A549 (cell line): ENCODE measurements at regions not wholly inside any gene's neighbourhood (a gene's known extent, or its start where the extent isn't known, plus 50 kb on each side); places are given as distances from the start of the nearest gene placed in this dataset.

ENCODE experiments used
- ATAC-seq, 2 experiments: fragments of 200-7000 bp in 1 of 2; fragments of >200 bp in 1 of 2; cut with Nextera tagmentation in 1 of 2; cut with Tn5 transposase in 1 of 2; 3 replicates each; pipeline versions ENCODE4 v1.8.0 to v1.9.1; 2018 to 2020; ENCODE audit warnings: mild to moderate bottlenecking in 1 of 2, moderate library complexity in 1 of 2
- CTCF ChIA-PET: fragments of 300-600 bp; sonication (Branson Sonifier 250); formaldehyde crosslinking; extraction: SDS; loops from one replicate; lab custom pipeline; 2021; ENCODE audit warnings: antibody characterized with exemption, inconsistent platforms; lab: Yijun Ruan, JAX
- POLR2A ChIA-PET: fragments of 350-600 bp; formaldehyde crosslinking; extraction: SDS; loops from one replicate; lab custom pipeline; 2021; ENCODE audit warnings: antibody characterized with exemption, inconsistent platforms; lab: Yijun Ruan, JAX
- DNase-seq, 2 experiments: peaks; one replicate each; pipeline versions ENCODE4 v3.0.0 to v3.0.0-alpha.2; 2011 to 2016; ENCODE audit warnings: low read depth in 1 of 2, low spot score in 1 of 2
- FAIRE-seq: peaks from 2 replicates; lab custom pipeline; 2011; peaks lifted over from hg19 to GRCh38; lab: Jason Lieb, UNC
- H3K27ac ChIP-seq, 2 experiments: fragments of >200 bp; sonication (Bioruptor Twin); formaldehyde crosslinking; 3 replicates each; pipeline ENCODE4 v1.5.1; 2016 to 2017
- H3K4me1 ChIP-seq: fragments of >200 bp; sonication (Bioruptor Twin); formaldehyde crosslinking; 3 replicates; pipeline ENCODE4 v1.6.1; 2016
- H3K4me2 ChIP-seq: fragments of >200 bp; sonication (Bioruptor Twin); formaldehyde crosslinking; 3 replicates; pipeline ENCODE4 v1.6.1; 2016
- H3K4me3 ChIP-seq: fragments of >200 bp; sonication (Bioruptor Twin); formaldehyde crosslinking; 3 replicates; pipeline ENCODE4 v1.5.1; 2016
- H3K9me3 ChIP-seq: fragments of >200 bp; sonication (Bioruptor Twin); formaldehyde crosslinking; 3 replicates; pipeline ENCODE4 v1.6.1; 2016
- CBX2 ChIP-seq: fragments of 200-600 bp; sonication (generic); IDR thresholded peaks from 2 replicates; pipeline ENCODE4 v1.6.1; 2016; ENCODE audit warnings: low read depth, mild to moderate bottlenecking, borderline replicate concordance
- EHF ChIP-seq: fragments of 250-450 bp; sonication (Bioruptor Pico); IDR thresholded peaks from 2 replicates; pipeline ENCODE4 v1.5.0; 2020; ENCODE audit warnings: mild to moderate bottlenecking
- ESRRA ChIP-seq: fragments of 150-350 bp; IDR thresholded peaks from 2 replicates; pipeline ENCODE4 v1.6.1; 2014; ENCODE audit warnings: mild to moderate bottlenecking, low read length, borderline replicate concordance
- FOSB ChIP-seq: fragments of 250-450 bp; sonication (Bioruptor Pico); IDR thresholded peaks from 2 replicates; pipeline ENCODE4 v1.5.0; 2020; ENCODE audit warnings: mild to moderate bottlenecking, moderate library complexity
- FOSL2 ChIP-seq, 2 experiments: fragments of 450-650 bp in 1 of 2; fragments of >200 bp in 1 of 2; sonication (Bioruptor Twin) in 1 of 2; formaldehyde crosslinking; IDR thresholded peaks; 2 replicates each; pipeline versions ENCODE4 v1.5.0 to v1.6.1; 2016 to 2020; ENCODE audit warnings: mild to moderate bottlenecking in 1 of 2, moderate library complexity in 1 of 2
- FOXS1 ChIP-seq: fragments of 250-450 bp; sonication (Bioruptor Pico); IDR thresholded peaks from 2 replicates; pipeline ENCODE4 v1.5.0; 2020; ENCODE audit warnings: mild to moderate bottlenecking, moderate library complexity
- GATA3 ChIP-seq: IDR thresholded peaks from 2 replicates; pipeline ENCODE4 v1.6.1; 2012; ENCODE audit warnings: borderline replicate concordance
- HOXA7 ChIP-seq: fragments of 250-450 bp; sonication (Bioruptor Pico); IDR thresholded peaks from 2 replicates; pipeline ENCODE4 v1.5.0; 2020; ENCODE audit warnings: mild to moderate bottlenecking, moderate library complexity
- KDM1A ChIP-seq: fragments of 200-600 bp; sonication (generic); IDR thresholded peaks from 2 replicates; pipeline ENCODE4 v1.6.1; 2016; ENCODE audit warnings: low read depth, mild to moderate bottlenecking
- MAFK ChIP-seq: fragments of 450-650 bp; IDR thresholded peaks from 2 replicates; pipeline ENCODE4 v1.6.1; 2014; ENCODE audit not compliant: partially characterized antibody
- MAZ ChIP-seq: fragments of 150-350 bp; IDR thresholded peaks from 2 replicates; pipeline ENCODE4 v1.6.1; 2014; ENCODE audit warnings: antibody characterized with exemption, low read depth, low read length, borderline replicate concordance
- NFE2L2 ChIP-seq: fragments of 150-350 bp; conservative IDR thresholded peaks from 2 replicates; pipeline ENCODE4 v1.6.1; 2014; ENCODE audit warnings: low read length
- NPAS2 ChIP-seq: fragments of 250-450 bp; sonication (Bioruptor Pico); IDR thresholded peaks from 2 replicates; pipeline ENCODE4 v1.8.0; 2022; ENCODE audit warnings: mild to moderate bottlenecking, moderate library complexity, borderline replicate concordance
- NR3C1 ChIP-seq: fragments of >200 bp; sonication (Bioruptor Twin); formaldehyde crosslinking; IDR thresholded peaks from 3 replicates; pipeline ENCODE4 v1.6.1; 2017
- PBX3 ChIP-seq: IDR thresholded peaks from 2 replicates; pipeline ENCODE4 v1.6.1; 2012
- POLR2AphosphoS2 ChIP-seq: conservative IDR thresholded peaks from 2 replicates; pipeline ENCODE4 v1.6.1; 2012; ENCODE audit warnings: low read length, improper control_type of control experiment, inconsistent platforms
- RARB ChIP-seq: fragments of 250-450 bp; sonication (Bioruptor Pico); IDR thresholded peaks from 2 replicates; pipeline ENCODE4 v1.8.0; 2021; ENCODE audit warnings: mild to moderate bottlenecking, moderate library complexity
- RFX5 ChIP-seq: fragments of 450-650 bp; IDR thresholded peaks from 2 replicates; pipeline ENCODE4 v1.7.1; 2014; ENCODE audit warnings: antibody characterized with exemption, mild to moderate bottlenecking, moderate library complexity
- SREBF2 ChIP-seq: fragments of 450-650 bp; IDR thresholded peaks from 2 replicates; pipeline ENCODE4 v1.6.1; 2014; ENCODE audit warnings: mild to moderate bottlenecking, moderate library complexity
- TFCP2L1 ChIP-seq: fragments of 250-450 bp; sonication (Bioruptor Pico); IDR thresholded peaks from 2 replicates; pipeline ENCODE4 v1.5.0; 2021; ENCODE audit warnings: mild to moderate bottlenecking
- TP53 ChIP-seq: fragments of 250-450 bp; sonication (Bioruptor Pico); IDR thresholded peaks from 2 replicates; pipeline ENCODE4 v1.5.0; 2021; ENCODE audit warnings: mild to moderate bottlenecking, moderate library complexity
- ZC3H11A ChIP-seq: fragments of 450-650 bp; IDR thresholded peaks from 2 replicates; pipeline ENCODE4 v1.6.1; 2014; ENCODE audit warnings: antibody characterized with exemption, mild to moderate bottlenecking
- WGBS: methylation state at CpG from one replicate; pipeline ENCODE4 v1.1.6; 2017; ENCODE audit errors: missing lambda C conversion rate; 5-methylcytosine and 5-hydroxymethylcytosine counted together
- TF ChIP-seq, protein P1 (sequence below): fragments of 150-350 bp; IDR thresholded peaks from 2 replicates; pipeline ENCODE4 v1.6.1; 2014; ENCODE audit warnings: low read depth, mild to moderate bottlenecking, low read length

DNA sequence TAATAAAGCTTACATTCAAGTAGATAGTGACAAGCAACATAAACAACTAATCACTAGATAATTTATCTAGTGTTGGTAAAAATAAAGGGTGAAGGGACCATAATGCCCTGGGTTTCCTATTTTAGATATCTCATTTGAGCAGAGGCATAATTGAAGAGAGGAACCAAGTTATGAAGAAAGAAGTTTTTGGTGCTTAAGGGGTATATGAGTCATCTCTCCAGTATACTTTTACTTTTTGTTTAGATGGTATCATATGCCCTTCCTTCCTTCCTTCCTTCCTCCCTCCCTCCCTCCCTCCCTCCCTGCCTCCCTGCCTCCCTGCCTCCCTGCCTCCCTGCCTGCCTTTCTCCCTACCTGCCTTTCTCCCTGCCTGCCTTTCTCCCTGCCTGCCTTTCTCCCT, 1053.5 kb upstream of the CELF4 start:
- Histone ChIP-seq H3K27ac (no peak overlapping the region), H3K4me2 (no peak overlapping the region), H3K4me1 (no peaks in the 10 kb centered on the region), H3K9me3 (no peaks in the 10 kb centered on the region), H3K4me3 (no peak overlapping the region)
- FAIRE-seq, result no peak
- ChIA-PET CTCF (no interaction called here), POLR2A (no interaction called here)
- no peak for DNase-seq
- TF ChIP-seq EHF (CRISPR knock-in tag), result no peak
- TF ChIP-seq POLR2AphosphoS2, result no peak
- TF ChIP-seq ESRRA, result no peak
- no peak for ATAC-seq

DNA sequence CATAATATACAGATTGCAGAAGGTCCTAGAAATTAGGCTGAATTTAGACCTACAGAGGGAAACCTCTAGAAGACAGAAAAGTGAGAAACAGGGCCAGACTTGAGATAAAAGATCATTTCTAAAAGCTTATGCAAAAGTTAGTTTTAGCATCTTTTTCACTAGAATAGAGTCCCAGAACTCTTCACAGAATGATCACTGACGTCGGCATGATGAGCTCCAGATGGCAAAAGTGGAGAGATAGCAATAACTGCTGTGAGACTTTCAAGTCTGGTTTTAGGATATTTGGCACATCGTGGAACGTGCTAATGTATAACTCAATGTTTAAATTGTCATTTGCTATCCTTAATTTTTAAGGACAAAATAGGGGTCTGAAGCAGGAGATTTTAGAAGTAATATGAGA, 1050.7 kb upstream of the CELF4 start:
- Histone ChIP-seq H3K4me3 (no peak overlapping the region), H3K27ac (no peak overlapping the region), H3K9me3 (no peaks in the 10 kb centered on the region), H3K4me2 (no peak overlapping the region), H3K4me1 (no peaks in the 10 kb centered on the region)
- 0% methylated on average over 4 of the region's 4 CpGs for whole genome bisulfite sequencing
- FAIRE-seq (no peak), DNase-seq (no peak), ATAC-seq (no peak)
- TF ChIP-seq FOSL2 (IDR thresholded peaks at IDR 0.05) (no peak), FOSL2 (CRISPR knock-in tag; IDR thresholded peaks at IDR 0.05) (no peak), RFX5 (no peak), NR3C1 (no peak), MAFK (no peak), PBX3 (no peak), GATA3 (no peak), ESRRA (no peak), CBX2 (no peak), FOXS1 (no peak), TP53 (CRISPR knock-in tag) (no peak), POLR2AphosphoS2 (no peak), TFCP2L1 (no peak)
- TF ChIP-seq, protein P1, sequence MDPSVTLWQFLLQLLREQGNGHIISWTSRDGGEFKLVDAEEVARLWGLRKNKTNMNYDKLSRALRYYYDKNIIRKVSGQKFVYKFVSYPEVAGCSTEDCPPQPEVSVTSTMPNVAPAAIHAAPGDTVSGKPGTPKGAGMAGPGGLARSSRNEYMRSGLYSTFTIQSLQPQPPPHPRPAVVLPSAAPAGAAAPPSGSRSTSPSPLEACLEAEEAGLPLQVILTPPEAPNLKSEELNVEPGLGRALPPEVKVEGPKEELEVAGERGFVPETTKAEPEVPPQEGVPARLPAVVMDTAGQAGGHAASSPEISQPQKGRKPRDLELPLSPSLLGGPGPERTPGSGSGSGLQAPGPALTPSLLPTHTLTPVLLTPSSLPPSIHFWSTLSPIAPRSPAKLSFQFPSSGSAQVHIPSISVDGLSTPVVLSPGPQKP, result no peak
- ChIA-PET CTCF (no interaction called here), POLR2A (no interaction called here)

DNA sequence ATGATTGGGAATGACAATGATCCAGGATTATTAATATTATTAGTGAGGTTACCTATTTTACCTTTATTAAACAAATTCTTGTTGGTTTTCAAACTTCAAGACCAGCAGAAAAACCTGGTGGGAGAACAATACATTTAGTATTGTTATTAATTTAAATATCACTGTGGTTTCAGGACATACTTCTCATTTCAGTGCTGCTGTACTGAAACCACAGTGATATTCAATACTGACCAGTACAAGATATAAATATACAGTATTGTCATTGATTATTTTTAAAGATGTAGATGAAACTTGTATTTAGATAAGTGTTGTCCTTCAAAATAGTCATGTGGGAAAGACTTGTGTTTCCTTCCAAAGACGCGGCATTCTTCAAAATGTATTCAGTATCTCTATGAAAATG, 1047.3 kb upstream of the CELF4 start:
- ATAC-seq (no peak), FAIRE-seq (no peak), DNase-seq (no peak)
- POLR2A ChIA-PET, result no interaction called here
- no peak for TF ChIP-seq ZC3H11A
- no peak for TF ChIP-seq FOXS1
- no peak for TF ChIP-seq CBX2
- TF ChIP-seq KDM1A, result no peak
- TF ChIP-seq SREBF2, result no peak
- TF ChIP-seq NFE2L2, result no peak
- TF ChIP-seq EHF (CRISPR knock-in tag), result no peak
- TF ChIP-seq ESRRA, result no peak
- no peak for TF ChIP-seq NPAS2
- TF ChIP-seq FOSB, result no peak
- no peak for TF ChIP-seq GATA3
- TF ChIP-seq RARB (CRISPR knock-in tag), result no peak
- TF ChIP-seq MAZ, result no peak
- TF ChIP-seq HOXA7 (CRISPR knock-in tag), result no peak
- WGBS, result 83% methylated on average over 2 of the region's 2 CpGs
- Histone ChIP-seq H3K4me1 (no peaks in the 10 kb centered on the region), H3K4me2 (no peak overlapping the region), H3K9me3 (no peaks in the 10 kb centered on the region), H3K4me3 (no peak overlapping the region), H3K27ac (no peak overlapping the region)
- CTCF ChIA-PET, result no interaction called here
